HEK293T (cell line): ENCODE measurements at regions not wholly inside any gene's neighbourhood (a gene's known extent, or its start where the extent isn't known, plus 50 kb on each side); places are given as distances from the start of the nearest gene placed in this dataset.

Experiments used
- CTCF ChIA-PET: fragments of 350-600 bp; formaldehyde crosslinking; extraction: SDS; loops from one replicate; lab custom pipeline; 2021; ENCODE audit warnings: antibody characterized with exemption, inconsistent platforms; lab: Yijun Ruan, JAX
- POLR2A ChIA-PET: fragments of 350-600 bp; formaldehyde crosslinking; extraction: SDS; loops from one replicate; lab custom pipeline; 2020; ENCODE audit warnings: antibody characterized with exemption, inconsistent platforms; lab: Yijun Ruan, JAX
- DNase-seq: peaks from one replicate; pipeline ENCODE4 v3.0.0; 2012; ENCODE audit warnings: mixed read lengths; ENCODE audit errors: extremely low spot score
- ARNT ChIP-seq: fragments of 450-650 bp; IDR thresholded peaks from 2 replicates; pipeline ENCODE4 v1.6.1; 2017; ENCODE audit warnings: mild to moderate bottlenecking
- BHLHE40 ChIP-seq: fragments of 450-650 bp; IDR thresholded peaks from 2 replicates; pipeline ENCODE4 v1.6.1; 2016; ENCODE audit warnings: mild to moderate bottlenecking, moderate library complexity, borderline replicate concordance
- CTBP1 ChIP-seq: fragments of 450-650 bp; IDR thresholded peaks from 2 replicates; pipeline ENCODE4 v1.6.1; 2016; ENCODE audit warnings: borderline replicate concordance
- ELF4 ChIP-seq: fragments of 450-650 bp; IDR thresholded peaks from 2 replicates; pipeline ENCODE4 v1.6.1; 2017; ENCODE audit warnings: antibody characterized with exemption
- FOXA1 ChIP-seq: fragments of 450-650 bp; IDR thresholded peaks from 2 replicates; pipeline ENCODE4 v1.6.1; 2016; ENCODE audit warnings: mild to moderate bottlenecking
- FOXK2 ChIP-seq: fragments of 450-650 bp; IDR thresholded peaks from 2 replicates; pipeline ENCODE4 v1.6.1; 2016; ENCODE audit warnings: mild to moderate bottlenecking
- FOXM1 ChIP-seq: fragments of 450-650 bp; IDR thresholded peaks from 2 replicates; pipeline ENCODE4 v1.6.1; 2017; ENCODE audit warnings: mild to moderate bottlenecking, borderline replicate concordance
- HDGF ChIP-seq: fragments of 450-650 bp; IDR thresholded peaks from 2 replicates; pipeline ENCODE4 v1.6.1; 2017; ENCODE audit warnings: antibody characterized with exemption, borderline replicate concordance
- L3MBTL2 ChIP-seq: fragments of 450-650 bp; conservative IDR thresholded peaks from 2 replicates; pipeline ENCODE4 v1.6.1; 2016; ENCODE audit warnings: mild to moderate bottlenecking
- LEF1 ChIP-seq: fragments of 450-650 bp; IDR thresholded peaks from 2 replicates; pipeline ENCODE4 v1.6.1; 2017; ENCODE audit warnings: mild to moderate bottlenecking, borderline replicate concordance
- NFRKB ChIP-seq: fragments of 450-650 bp; IDR thresholded peaks from 2 replicates; pipeline ENCODE4 v1.6.1; 2016; ENCODE audit warnings: mild to moderate bottlenecking, moderate library complexity
- SP1 ChIP-seq: fragments of 450-650 bp; IDR thresholded peaks from 2 replicates; pipeline ENCODE4 v1.6.1; 2017
- SUZ12 ChIP-seq: fragments of 450-650 bp; IDR thresholded peaks from 2 replicates; pipeline ENCODE4 v1.6.1; 2016; ENCODE audit warnings: mild to moderate bottlenecking
- TARDBP ChIP-seq: fragments of 450-650 bp; IDR thresholded peaks from 2 replicates; pipeline ENCODE4 v1.6.1; 2016
- ZNF384 ChIP-seq: fragments of 450-650 bp; IDR thresholded peaks from 2 replicates; pipeline ENCODE4 v1.6.1; 2016
- TF ChIP-seq, protein P1 (sequence below): fragments of 450-650 bp; IDR thresholded peaks from 2 replicates; pipeline ENCODE4 v1.6.1; 2016

DNA sequence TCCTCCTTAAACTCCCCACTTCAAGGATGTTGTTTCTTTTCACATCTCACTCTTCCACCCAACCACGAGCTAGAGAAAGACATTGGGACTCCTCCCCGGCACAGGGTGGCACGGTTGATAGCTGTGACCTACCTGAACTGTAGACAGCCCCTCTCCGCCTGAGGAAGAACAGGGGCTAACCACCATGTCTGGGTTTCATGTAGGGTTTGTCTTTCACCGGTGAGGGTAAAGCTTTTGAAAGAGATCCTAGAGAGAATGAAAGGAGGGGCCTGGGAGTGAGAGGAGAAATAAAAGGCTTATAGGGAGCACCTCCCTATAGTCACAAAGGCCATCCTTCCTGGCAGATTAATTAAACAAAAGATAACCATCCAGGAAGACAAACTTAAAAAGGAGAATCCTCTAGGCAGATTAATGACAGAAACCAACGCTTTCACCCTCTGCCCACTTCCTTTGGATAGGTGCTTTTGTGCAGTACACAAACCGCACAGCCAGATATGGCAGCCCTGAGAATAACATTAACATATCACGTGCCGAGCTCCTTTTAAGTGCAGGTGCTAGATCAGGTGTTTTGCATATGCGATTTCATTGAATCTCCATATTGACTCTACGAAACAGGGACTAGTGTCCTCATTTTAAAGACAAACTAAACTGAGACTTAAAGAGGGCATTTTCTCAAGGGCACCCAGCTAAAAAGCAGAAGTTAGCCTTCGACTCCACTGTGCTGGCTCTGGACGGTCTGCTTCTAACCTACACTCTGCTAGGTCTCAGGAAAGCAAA lies 178.1 kb upstream of the RUNX1 start:
- TF ChIP-seq, protein P1, sequence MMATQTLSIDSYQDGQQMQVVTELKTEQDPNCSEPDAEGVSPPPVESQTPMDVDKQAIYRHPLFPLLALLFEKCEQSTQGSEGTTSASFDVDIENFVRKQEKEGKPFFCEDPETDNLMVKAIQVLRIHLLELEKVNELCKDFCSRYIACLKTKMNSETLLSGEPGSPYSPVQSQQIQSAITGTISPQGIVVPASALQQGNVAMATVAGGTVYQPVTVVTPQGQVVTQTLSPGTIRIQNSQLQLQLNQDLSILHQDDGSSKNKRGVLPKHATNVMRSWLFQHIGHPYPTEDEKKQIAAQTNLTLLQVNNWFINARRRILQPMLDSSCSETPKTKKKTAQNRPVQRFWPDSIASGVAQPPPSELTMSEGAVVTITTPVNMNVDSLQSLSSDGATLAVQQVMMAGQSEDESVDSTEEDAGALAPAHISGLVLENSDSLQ: no peak
- TF ChIP-seq FOXM1 (no peak), FOXK2 (no peak), L3MBTL2 (no peak)
- no peak for DNase-seq
- CTCF ChIA-PET: no interaction called here
- POLR2A ChIA-PET: no interaction called here

DNA sequence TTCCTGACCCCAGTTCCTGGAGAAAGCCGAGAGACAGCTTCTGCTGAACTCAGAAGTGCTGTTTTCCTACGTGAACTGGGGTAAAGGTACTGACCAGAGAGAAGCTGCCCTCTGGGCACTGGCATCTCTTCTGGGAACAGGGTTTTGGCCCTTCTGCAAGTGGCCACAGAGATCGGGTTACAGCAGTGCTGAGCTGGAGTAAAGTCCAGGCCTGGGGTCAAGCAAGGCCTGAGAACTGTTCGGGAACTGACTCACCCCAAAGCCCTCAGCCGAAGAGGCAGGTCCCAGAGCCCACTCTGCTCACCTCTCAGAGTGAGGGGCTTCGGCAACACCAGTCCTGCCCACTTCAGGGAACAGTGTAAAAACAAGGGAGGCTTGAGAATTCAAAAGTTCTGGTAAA lies 177.2 kb upstream of the RUNX1 start:
- TF ChIP-seq HDGF (no peak), FOXK2 (no peak), BHLHE40 (no peak), FOXA1 (no peak), TARDBP (no peak), SUZ12 (no peak), LEF1 (no peak), SP1 (no peak), ZNF384 (no peak), ELF4 (no peak)
- CTCF ChIA-PET: no interaction called here
- POLR2A ChIA-PET: no interaction called here
- DNase-seq: no peak

DNA sequence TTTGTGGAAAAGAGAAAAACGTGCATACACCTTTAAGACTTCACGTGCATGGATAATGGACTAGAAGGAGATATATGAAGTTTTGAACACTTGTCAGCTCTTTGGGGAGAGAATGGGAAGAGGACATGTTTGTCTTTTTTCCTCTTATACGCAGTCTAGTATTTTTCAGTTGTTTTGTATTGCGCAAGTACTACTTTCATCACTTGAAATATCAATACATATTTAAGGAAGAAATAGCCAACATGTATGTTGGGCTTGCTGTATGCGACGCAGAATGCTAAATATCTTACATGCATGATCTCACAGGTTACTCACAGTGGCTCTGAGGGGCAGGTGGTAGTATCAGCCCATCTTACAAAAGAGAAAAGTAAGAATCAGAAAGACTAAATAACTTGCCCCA lies 176.5 kb upstream of the RUNX1 start:
- TF ChIP-seq ZNF384 (no peak), ELF4 (no peak), LEF1 (no peak), CTBP1 (no peak), ARNT (no peak), FOXA1 (no peak), FOXK2 (no peak), BHLHE40 (no peak), FOXM1 (no peak), L3MBTL2 (no peak), SP1 (no peak), TARDBP (no peak), SUZ12 (no peak), NFRKB (no peak), HDGF (no peak)
- TF ChIP-seq, protein P1: no peak
- ChIA-PET CTCF (no interaction called here), POLR2A (no interaction called here)
- no peak for DNase-seq

DNA sequence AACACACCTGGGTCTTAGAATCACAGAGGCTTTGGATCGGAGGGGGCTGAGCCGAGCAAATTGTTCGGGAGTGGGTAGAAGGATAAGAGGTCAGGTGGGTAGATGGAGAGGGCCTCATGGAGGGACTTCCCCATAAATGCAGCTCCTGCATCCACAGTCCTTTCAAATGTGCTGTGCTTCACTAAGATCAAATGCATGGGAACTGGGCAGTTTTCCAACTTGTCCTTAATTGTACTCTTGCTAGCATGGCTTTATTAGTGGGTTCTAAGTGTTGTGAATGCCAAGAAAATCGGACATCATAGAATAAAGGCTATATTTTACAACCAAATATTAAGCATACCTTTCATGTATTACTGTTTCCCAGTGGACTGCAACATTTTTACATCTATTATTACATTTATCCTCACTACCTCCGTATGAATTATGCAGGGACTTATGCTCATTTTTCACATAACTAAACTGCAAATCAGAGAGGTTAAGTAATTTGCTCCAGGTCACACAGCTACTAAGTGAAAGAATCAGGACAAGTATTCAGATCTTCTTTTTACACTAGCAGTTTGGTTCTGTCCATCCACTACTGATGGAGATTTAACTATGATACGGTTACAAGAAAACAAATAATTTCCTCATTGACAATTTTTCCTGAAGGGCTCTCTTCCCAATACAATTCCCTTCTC lies 174.5 kb upstream of the RUNX1 start:
- TF ChIP-seq SP1: no peak
- no peak for TF ChIP-seq FOXM1
- TF ChIP-seq FOXK2: no peak
- no peak for TF ChIP-seq LEF1
- TF ChIP-seq NFRKB: no peak
- no peak for TF ChIP-seq ELF4
- TF ChIP-seq, protein P1: no peak
- TF ChIP-seq ARNT: no peak
- TF ChIP-seq HDGF: no peak
- no peak for TF ChIP-seq CTBP1
- no peak for TF ChIP-seq FOXA1
- no peak for TF ChIP-seq SUZ12
- TF ChIP-seq BHLHE40: no peak
- no peak for TF ChIP-seq TARDBP
- no peak for TF ChIP-seq L3MBTL2
- ChIA-PET POLR2A (no interaction called here), CTCF (no interaction called here)
- no peak for DNase-seq

DNA sequence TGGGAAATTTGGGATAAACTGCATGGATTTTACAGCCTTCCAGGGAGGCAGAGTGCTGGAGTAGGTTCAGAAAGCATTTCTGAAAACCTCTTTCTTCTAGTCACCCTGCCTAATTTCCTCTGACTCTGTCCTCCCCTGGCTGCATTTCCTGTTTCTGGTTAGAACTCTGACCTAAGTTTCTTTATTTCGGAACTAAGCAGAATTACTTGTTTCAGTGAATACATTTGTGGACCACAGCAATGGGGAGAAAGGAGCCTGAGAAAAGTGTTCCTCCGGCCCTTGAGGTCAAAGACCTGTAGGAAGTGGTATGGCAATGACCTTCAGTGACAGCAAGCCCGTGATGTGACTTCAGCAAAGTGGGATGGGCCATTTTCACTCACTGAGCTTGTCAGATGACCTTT lies 173.4 kb upstream of the RUNX1 start:
- ChIA-PET POLR2A (interaction anchor here (0.7 kb wide), 1 partner anchor 15 kb away, joined by 3 read pairs; no protein-coding TSS in a partner anchor), CTCF (no interaction called here)
- TF ChIP-seq FOXM1: no peak
- TF ChIP-seq ZNF384: no peak
- TF ChIP-seq SP1: no peak
- TF ChIP-seq LEF1: no peak
- TF ChIP-seq ELF4: no peak
- TF ChIP-seq, protein P1: no peak
- no peak for TF ChIP-seq BHLHE40
- no peak for TF ChIP-seq NFRKB
- no peak for TF ChIP-seq ARNT
- no peak for TF ChIP-seq FOXA1
- no peak for TF ChIP-seq HDGF
- TF ChIP-seq L3MBTL2: no peak
- no peak for TF ChIP-seq TARDBP
- no peak for TF ChIP-seq FOXK2
- TF ChIP-seq CTBP1: no peak
- TF ChIP-seq SUZ12: no peak
- no peak for DNase-seq
